H9 (cell line): ENCODE measurements at regions not wholly inside any gene's neighbourhood (a gene's known extent, or its start where the extent isn't known, plus 50 kb on each side); places are given as distances from the start of the nearest gene placed in this dataset.

Source experiments
- DNase-seq: peaks from one replicate; pipeline ENCODE4 v3.0.0-alpha.2; 2017
- H2AFZ ChIP-seq: one replicate; pipeline ENCODE4 v1.6.1; 2013; ENCODE audit warnings: mild to moderate bottlenecking, low read length, control low read depth, moderate library complexity
- H2AK5ac ChIP-seq: 2 replicates; pipeline ENCODE4 v1.6.1; 2013; ENCODE audit warnings: low read length, control low read depth, mixed read lengths; ENCODE audit not compliant: insufficient read length
- H2BK120ac ChIP-seq: one replicate; pipeline ENCODE4 v1.6.1; 2013; ENCODE audit warnings: low read depth, mild to moderate bottlenecking, low read length, control low read depth, inconsistent platforms; ENCODE audit not compliant: poor library complexity, severe bottlenecking
- H2BK12ac ChIP-seq: 2 replicates; pipeline ENCODE4 v1.6.1; 2013; ENCODE audit warnings: low read length, control low read depth, mixed read lengths, low read depth; ENCODE audit not compliant: insufficient read length
- H2BK15ac ChIP-seq: 2 replicates; pipeline ENCODE4 v1.6.1; 2013; ENCODE audit warnings: low read depth, low read length, control low read depth
- H2BK20ac ChIP-seq: one replicate; pipeline ENCODE4 v1.6.1; 2013; ENCODE audit warnings: low read depth, mild to moderate bottlenecking, low read length, control low read depth, inconsistent platforms; ENCODE audit not compliant: poor library complexity, severe bottlenecking
- H2BK5ac ChIP-seq: 2 replicates; pipeline ENCODE4 v1.6.1; 2013; ENCODE audit warnings: low read length, control low read depth, mixed read lengths; ENCODE audit not compliant: insufficient read length
- H3K14ac ChIP-seq: 2 replicates; pipeline ENCODE4 v1.6.1; 2013; ENCODE audit warnings: low read length, control low read depth; ENCODE audit not compliant: insufficient read depth
- H3K18ac ChIP-seq: 2 replicates; pipeline ENCODE4 v1.6.1; 2013; ENCODE audit warnings: low read depth, mild to moderate bottlenecking, mixed read lengths, low read length, control low read depth; ENCODE audit not compliant: insufficient read length
- H3K23ac ChIP-seq: 2 replicates; pipeline ENCODE4 v1.6.1; 2013; ENCODE audit warnings: low read length, control low read depth, mixed read lengths, low read depth; ENCODE audit not compliant: insufficient read length
- H3K23me2 ChIP-seq: 2 replicates; pipeline ENCODE4 v1.6.1; 2013; ENCODE audit warnings: low read depth, mild to moderate bottlenecking, mixed read lengths, low read length, control low read depth; ENCODE audit not compliant: insufficient read length, poor library complexity, severe bottlenecking
- H3K27ac ChIP-seq: 2 replicates; pipeline ENCODE4 v1.5.1; 2013; ENCODE audit warnings: low read length, control low read depth, mixed read lengths, low read depth; ENCODE audit not compliant: insufficient read length
- H3K27me3 ChIP-seq: 2 replicates; pipeline ENCODE4 v1.6.1; 2013; ENCODE audit warnings: low read length, control low read depth, inconsistent platforms; ENCODE audit not compliant: insufficient read depth
- H3K4ac ChIP-seq: 2 replicates; pipeline ENCODE4 v1.6.1; 2013; ENCODE audit warnings: low read depth, mild to moderate bottlenecking, control low read depth, inconsistent platforms, low read length, moderate library complexity
- H3K4me1 ChIP-seq: 2 replicates; pipeline ENCODE4 v1.6.1; 2013; ENCODE audit warnings: low read length, control low read depth, inconsistent platforms; ENCODE audit not compliant: insufficient read depth
- H3K4me2 ChIP-seq: 2 replicates; pipeline ENCODE4 v1.6.1; 2013; ENCODE audit warnings: low read length, control low read depth, mixed read lengths; ENCODE audit not compliant: insufficient read length, insufficient read depth
- H3K56ac ChIP-seq: 2 replicates; pipeline ENCODE4 v1.6.1; 2013; ENCODE audit warnings: low read depth, mild to moderate bottlenecking, mixed read lengths, low read length, control low read depth; ENCODE audit not compliant: insufficient read length
- H3K79me1 ChIP-seq: 2 replicates; pipeline ENCODE4 v1.6.1; 2013; ENCODE audit warnings: low read depth, mild to moderate bottlenecking, moderate library complexity, low read length, control low read depth, inconsistent platforms; ENCODE audit not compliant: insufficient read depth, poor library complexity, severe bottlenecking
- H3K79me2 ChIP-seq: 2 replicates; pipeline ENCODE4 v1.6.1; 2013; ENCODE audit warnings: low read length, control low read depth, inconsistent platforms; ENCODE audit not compliant: insufficient read depth
- H3K9ac ChIP-seq: 2 replicates; pipeline ENCODE4 v1.6.1; 2013; ENCODE audit warnings: low read length, control low read depth, mixed read lengths; ENCODE audit not compliant: insufficient read length; ENCODE audit errors: extremely low read depth
- H3K9me3 ChIP-seq: one replicate; pipeline ENCODE4 v1.6.1; 2013; ENCODE audit warnings: low read depth, low read length, inconsistent platforms; ENCODE audit not compliant: control insufficient read depth
- H3T11ph ChIP-seq: one replicate; pipeline ENCODE4 v1.6.1; 2013; ENCODE audit warnings: mild to moderate bottlenecking, low read length, control low read depth, inconsistent platforms
- H4K20me1 ChIP-seq: one replicate; pipeline ENCODE4 v1.6.1; 2013; ENCODE audit not compliant: control insufficient read depth, insufficient read length, insufficient read depth
- H4K5ac ChIP-seq: 2 replicates; pipeline ENCODE4 v1.6.1; 2013; ENCODE audit warnings: low read depth, mild to moderate bottlenecking, mixed read lengths, low read length, control low read depth; ENCODE audit not compliant: insufficient read length
- H4K8ac ChIP-seq: replicated peaks from 2 replicates; pipeline ENCODE4 v1.6.1; 2013; ENCODE audit warnings: low read length, control low read depth, mixed read lengths, low read depth; ENCODE audit not compliant: insufficient read length
- H4K91ac ChIP-seq: 2 replicates; pipeline ENCODE4 v1.6.1; 2013; ENCODE audit warnings: low read depth, mild to moderate bottlenecking, moderate library complexity, mixed read lengths, low read length, control low read depth; ENCODE audit not compliant: insufficient read length
- H3K27ac Mint-ChIP-seq, 3 experiments: 2 replicates in 2 of 3; 3 replicates in 1 of 3; pipeline ENCODE4 v1.8.0; 2020 to 2021; ENCODE audit warnings: mixed read lengths in 3 of 3, mild to moderate bottlenecking in 1 of 3, moderate library complexity in 1 of 3
- H3K27me3 Mint-ChIP-seq: 2 replicates; pipeline ENCODE4 v1.8.0; 2021; ENCODE audit warnings: low read depth, mild to moderate bottlenecking, moderate library complexity, mixed read lengths
- H3K36me3 Mint-ChIP-seq, 3 experiments: 2 replicates in 2 of 3; 3 replicates in 1 of 3; pipeline ENCODE4 v1.8.0; 2020 to 2021; ENCODE audit warnings: low read depth in 3 of 3, mixed read lengths in 3 of 3; ENCODE audit not compliant: insufficient read depth in 1 of 3
- H3K4me1 Mint-ChIP-seq, 2 experiments: 2 replicates each; pipeline ENCODE4 v1.8.0; 2020; ENCODE audit warnings: mixed read lengths in 2 of 2
- H3K4me3 Mint-ChIP-seq, 2 experiments: 2 replicates in 1 of 2; 3 replicates in 1 of 2; pipeline ENCODE4 v1.8.0; 2020 to 2021; ENCODE audit warnings: mild to moderate bottlenecking in 2 of 2, mixed read lengths in 2 of 2, moderate library complexity in 1 of 2
- H3K9me3 Mint-ChIP-seq, 2 experiments: 2 replicates in 1 of 2; 3 replicates in 1 of 2; pipeline ENCODE4 v1.8.0; 2020; ENCODE audit warnings: mild to moderate bottlenecking in 2 of 2, mixed read lengths in 2 of 2, moderate library complexity in 1 of 2
- CTCF ChIP-seq: fragments of 200-600 bp; sonication (generic); conservative IDR thresholded peaks from 3 replicates; pipeline ENCODE4 v1.8.0; 2021; ENCODE audit warnings: antibody characterized with exemption, mild to moderate bottlenecking
- WGBS: extraction: QIAGEN DNeasy Blood & Tissue Kit; methylation state at CpG from one replicate; pipeline ENCODE4 v1.1.7; 2013; ENCODE audit warnings: missing lambda C conversion rate, low lambda C conversion rate, mixed read lengths; ENCODE audit not compliant: insufficient read length; ENCODE audit errors: extremely low coverage; 5-methylcytosine and 5-hydroxymethylcytosine counted together

DNA sequence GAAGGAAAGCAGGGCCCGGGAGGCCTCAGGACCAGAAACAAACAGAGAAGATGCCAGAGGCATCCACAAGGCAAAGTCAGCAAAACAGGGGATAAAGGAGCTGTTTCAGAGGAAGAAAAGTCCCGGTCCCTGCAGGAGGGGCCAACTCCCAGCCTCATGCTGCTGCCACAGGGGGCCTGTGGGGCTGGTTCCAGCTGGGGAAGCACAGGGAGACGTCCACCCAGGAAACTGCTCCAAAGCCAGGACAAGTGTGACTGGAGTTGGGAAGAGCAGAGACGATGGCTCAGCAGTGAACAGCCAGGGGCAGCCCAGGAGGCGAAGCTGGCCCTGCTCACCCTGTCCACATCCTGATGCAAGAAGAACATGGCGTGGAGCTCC is 454.4 kb downstream of the BRD1 start:
- Histone ChIP-seq H3K4me2 (no peak overlapping the region), H3K27ac (no peak overlapping the region), H4K5ac (no peak overlapping the region), H3K23me2 (peaks cover 3% of the 10 kb centered on the region), H3K4ac (no peak overlapping the region), H3T11ph (no peak overlapping the region), H3K56ac (no peak overlapping the region), H3K79me1 (no peaks in the 10 kb centered on the region), H2AK5ac (no peak overlapping the region), H4K20me1 (no peaks in the 10 kb centered on the region), H3K4me1 (no peaks in the 10 kb centered on the region), H3K27me3 (no peaks in the 10 kb centered on the region), H2BK120ac (no peak overlapping the region), H2AFZ (no peak overlapping the region), H4K91ac (no peak overlapping the region), H2BK15ac (no peak overlapping the region), H2BK5ac (no peak overlapping the region), H3K9ac (no peak overlapping the region), H4K8ac (no peak overlapping the region), H3K14ac (0 out of 2 replicates have a peak overlapping the region, but pooled peaks have one; percentile 35), H2BK12ac (no peak overlapping the region), H3K79me2 (no peaks in the 10 kb centered on the region), H3K23ac (no peak overlapping the region), H3K18ac (no peak overlapping the region), H2BK20ac (no peak overlapping the region), H3K9me3 (no peaks in the 10 kb centered on the region)
- H3K9me3 Mint-ChIP-seq = no peaks in the 10 kb centered on the region; a peak in 1 of 5 replicates
- no peak overlapping the region; a peak in 1 of 5 replicates for H3K4me3 Mint-ChIP-seq
- no peak overlapping the region; a peak in 2 of 7 replicates for H3K27ac Mint-ChIP-seq
- H3K27me3 Mint-ChIP-seq = peaks cover 15% of the 10 kb centered on the region
- no peaks in the 10 kb centered on the region; a peak in 2 of 7 replicates for H3K36me3 Mint-ChIP-seq
- no CpG with 5 or more reads among the region's 6 CpGs for WGBS
- TF ChIP-seq CTCF = no peak
- DNase-seq = no peak
- H3K4me1 Mint-ChIP-seq = peaks cover 12 to 13% of the 10 kb centered on the region in 2 experiments
